SK-N-SH (cell line): ENCODE measurements at regions not wholly inside any gene's neighbourhood (a gene's known extent, or its start where the extent isn't known, plus 50 kb on each side); places are given as distances from the start of the nearest gene placed in this dataset.

Source experiments
- CTCF ChIA-PET: fragments of 300-600, 350-600 bp; formaldehyde crosslinking; extraction: SDS; loops from one replicate; lab custom pipeline; 2021; lab: Yijun Ruan, JAX
- POLR2A ChIA-PET: fragments of 350-600 bp; sonication (Branson Sonifier 250); formaldehyde crosslinking; extraction: SDS; loops from one replicate; lab custom pipeline; 2020; ENCODE audit warnings: antibody characterized with exemption, inconsistent platforms; lab: Yijun Ruan, JAX
- DNase-seq: peaks from one replicate; pipeline ENCODE4 v3.0.0; 2012
- H2AFZ ChIP-seq: fragments of 200-600 bp; sonication (generic); 2 replicates; pipeline ENCODE4 v1.8.1; 2016; ENCODE audit warnings: antibody characterized with exemption, mild to moderate bottlenecking, low read depth
- H3F3A ChIP-seq: fragments of 200-600 bp; sonication (generic); replicated peaks from 2 replicates; pipeline ENCODE3; 2016; ENCODE audit warnings: antibody characterized with exemption, mild to moderate bottlenecking; ENCODE audit not compliant: insufficient read depth
- H3K27ac ChIP-seq, 2 experiments: fragments of 200-500 bp in 1 of 2; fragments of 200-600 bp in 1 of 2; sonication (Bioruptor generic) in 1 of 2; sonication (generic), shearing (Covaris generic) in 1 of 2; 2 replicates each; pipeline versions ENCODE4 v1.5.1 to v1.6.1; 2014 to 2016; ENCODE audit warnings: low read depth in 2 of 2, inconsistent platforms in 1 of 2, low read length in 1 of 2, mild to moderate bottlenecking in 1 of 2, mixed read lengths in 1 of 2
- H3K27me3 ChIP-seq: fragments of 200-600 bp; sonication (generic), shearing (Covaris generic); 2 replicates; pipeline ENCODE4 v1.6.1; 2016; ENCODE audit warnings: mixed run types; ENCODE audit not compliant: insufficient read depth
- H3K36me3 ChIP-seq, 2 experiments: fragments of 200-500 bp in 1 of 2; fragments of 200-600 bp in 1 of 2; sonication (Bioruptor generic) in 1 of 2; sonication (generic) in 1 of 2; replicated peaks in 1 of 2; 2 replicates each; pipeline versions ENCODE3 to v1.5.1; 2014 to 2016; ENCODE audit warnings: low read length in 1 of 2, mild to moderate bottlenecking in 1 of 2; ENCODE audit not compliant: insufficient read depth in 2 of 2, control insufficient read depth in 1 of 2
- H3K4me1 ChIP-seq, 2 experiments: fragments of 200-500 bp in 1 of 2; fragments of 200-600 bp in 1 of 2; sonication (Bioruptor generic) in 1 of 2; sonication (generic), shearing (Covaris generic) in 1 of 2; 2 replicates each; pipeline versions ENCODE4 v1.5.1 to v1.6.1; 2014 to 2016; ENCODE audit warnings: low read depth in 1 of 2, low read length in 1 of 2, mixed run types in 1 of 2; ENCODE audit not compliant: insufficient read depth in 2 of 2, control insufficient read depth in 1 of 2
- H3K4me2 ChIP-seq: fragments of 200-600 bp; sonication (generic), shearing (Covaris generic); 2 replicates; pipeline ENCODE4 v1.6.1; 2017; ENCODE audit warnings: mixed run types
- H3K4me3 ChIP-seq, 2 experiments: fragments of 200-500 bp in 1 of 2; fragments of 200-600 bp in 1 of 2; sonication (Bioruptor generic) in 1 of 2; sonication (generic), shearing (Covaris generic) in 1 of 2; 2 replicates each; pipeline versions ENCODE4 v1.5.1 to v1.8.1; 2014 to 2016; ENCODE audit warnings: low read depth in 2 of 2, inconsistent platforms in 1 of 2, low read length in 1 of 2, mild to moderate bottlenecking in 1 of 2, mixed read lengths in 1 of 2, moderate library complexity in 1 of 2
- H3K79me2 ChIP-seq: fragments of 200-600 bp; sonication (generic); 2 replicates; pipeline ENCODE4 v1.8.1; 2017; ENCODE audit warnings: mild to moderate bottlenecking; ENCODE audit not compliant: insufficient read depth
- H3K9ac ChIP-seq: fragments of 200-600 bp; sonication (generic); 2 replicates; pipeline ENCODE4 v1.6.1; 2017; ENCODE audit warnings: mixed run types
- H3K9me2 ChIP-seq: fragments of 200-600 bp; sonication (generic); 2 replicates; pipeline ENCODE4 v1.6.1; 2017; ENCODE audit warnings: mixed run types
- H3K9me3 ChIP-seq: fragments of 200-600 bp; sonication (generic); 2 replicates; pipeline ENCODE4 v1.6.1; 2017; ENCODE audit warnings: mixed run types, mild to moderate bottlenecking, moderate library complexity
- H4K20me1 ChIP-seq: fragments of 200-600 bp; sonication (generic); 2 replicates; pipeline ENCODE4 v1.6.1; 2017; ENCODE audit warnings: mild to moderate bottlenecking, mixed run types; ENCODE audit not compliant: insufficient read depth
- ELF1 ChIP-seq: IDR thresholded peaks from 2 replicates; pipeline ENCODE4 v1.4.0; 2012
- EP300 ChIP-seq, 2 experiments: IDR thresholded peaks; 2 replicates each; pipeline versions ENCODE4 v1.4.0 to v1.6.1; 2012; ENCODE audit warnings: borderline replicate concordance in 1 of 2, low read depth in 1 of 2, low read length in 1 of 2
- FOXM1 ChIP-seq: IDR thresholded peaks from 2 replicates; pipeline ENCODE4 v1.4.0; 2012; ENCODE audit warnings: low read depth, mild to moderate bottlenecking
- IRF3 ChIP-seq: fragments of 150-350 bp; IDR thresholded peaks from 2 replicates; pipeline ENCODE4 v1.6.1; 2016; ENCODE audit warnings: mild to moderate bottlenecking, low read depth, low read length
- MEF2A ChIP-seq: IDR thresholded peaks from 2 replicates; pipeline ENCODE4 v1.4.0; 2012; ENCODE audit warnings: low read depth, borderline replicate concordance
- MXI1 ChIP-seq: IDR thresholded peaks from 2 replicates; pipeline ENCODE4 v1.6.1; 2012; ENCODE audit warnings: mild to moderate bottlenecking, low read depth, low read length, improper control_type of control experiment
- NRF1 ChIP-seq: IDR thresholded peaks from 2 replicates; pipeline ENCODE4 v1.6.1; 2012; ENCODE audit warnings: low read depth, mild to moderate bottlenecking, low read length
- PBX3 ChIP-seq: IDR thresholded peaks from 2 replicates; pipeline ENCODE4; 2012
- POLR2AphosphoS5 ChIP-seq: IDR thresholded peaks from 2 replicates; pipeline ENCODE4 v1.6.1; 2012; ENCODE audit warnings: low read depth, low read length
- RCOR1 ChIP-seq: fragments of 150-350 bp; IDR thresholded peaks from 2 replicates; pipeline ENCODE4 v1.6.1; 2017; ENCODE audit warnings: antibody characterized with exemption, low read length
- REST ChIP-seq: IDR thresholded peaks from 2 replicates; pipeline ENCODE4 v1.6.1; 2012; ENCODE audit warnings: mild to moderate bottlenecking, low read depth, low read length, moderate library complexity
- RFX5 ChIP-seq: IDR thresholded peaks from 2 replicates; pipeline ENCODE4 v1.6.1; 2012; ENCODE audit warnings: mild to moderate bottlenecking, improper control_type of control experiment, low read length
- RXRA ChIP-seq: IDR thresholded peaks from 2 replicates; pipeline ENCODE4 v1.4.0; 2012; ENCODE audit warnings: low read depth, mild to moderate bottlenecking, borderline replicate concordance
- SIN3A ChIP-seq: IDR thresholded peaks from 2 replicates; pipeline ENCODE4 v1.6.1; 2012; ENCODE audit warnings: low read depth, mild to moderate bottlenecking, low read length, moderate library complexity, borderline replicate concordance
- SMC3 ChIP-seq: IDR thresholded peaks from 2 replicates; pipeline ENCODE4 v1.6.1; 2012; ENCODE audit warnings: low read depth, low read length, improper control_type of control experiment
- TAF1 ChIP-seq: IDR thresholded peaks from 2 replicates; pipeline ENCODE4 v1.6.1; 2012; ENCODE audit warnings: low read depth, mild to moderate bottlenecking, low read length, moderate library complexity, borderline replicate concordance
- USF2 ChIP-seq: fragments of 150-350 bp; IDR thresholded peaks from 2 replicates; pipeline ENCODE4 v1.6.1; 2017; ENCODE audit warnings: antibody characterized with exemption, low read length, low read depth, borderline replicate concordance
- YY1 ChIP-seq: IDR thresholded peaks from 2 replicates; pipeline ENCODE4 v1.4.0; 2012; ENCODE audit warnings: low read depth, mild to moderate bottlenecking
- WGBS: methylation state at CpG from one replicate; pipeline ENCODE4 v1.1.6; 2017; ENCODE audit warnings: low lambda C conversion rate; 5-methylcytosine and 5-hydroxymethylcytosine counted together

GRCh38 chr2:121002597-121002996 lies 266.9 kb downstream of the GLI2 start:
- CTCF ChIA-PET = no interaction called here
- Histone ChIP-seq H2AFZ (no peak overlapping the region), H3K27me3 (no peaks in the 10 kb centered on the region), H3K9me2 (no peaks in the 10 kb centered on the region), H3K4me2 (no peak overlapping the region), H3K27ac (no peak overlapping the region), H3K36me3 (no peaks in the 10 kb centered on the region), H4K20me1 (no peaks in the 10 kb centered on the region), H3K9ac (no peak overlapping the region), H3K4me3 (no peak overlapping the region), H3F3A (no peaks in the 10 kb centered on the region), H3K9me3 (no peaks in the 10 kb centered on the region), H3K79me2 (no peaks in the 10 kb centered on the region), H3K4me1 (no peaks in the 10 kb centered on the region)
- no CpG with 5 or more reads among the region's 1 CpG for WGBS
- POLR2A ChIA-PET = no interaction called here
- no peak for TF ChIP-seq RFX5
- TF ChIP-seq SMC3 = no peak
- no peak for TF ChIP-seq MEF2A
- no peak for TF ChIP-seq YY1
- TF ChIP-seq RXRA = no peak
- TF ChIP-seq EP300 (IDR thresholded peaks at IDR 0.05; ENCODE audit: borderline replicate concordance in 1 of 2, low read depth in 1 of 2, low read length in 1 of 2) = no peak
- TF ChIP-seq TAF1 = no peak
- TF ChIP-seq REST = no peak
- no peak for TF ChIP-seq RCOR1
- no peak for TF ChIP-seq POLR2AphosphoS5
- no peak for DNase-seq

GRCh38 chr2:121003391-121003790 lies 267.7 kb downstream of the GLI2 start:
- H3K27me3 ChIP-seq = no peaks in the 10 kb centered on the region
- no peak for DNase-seq
- no peak overlapping the region for H3K27ac ChIP-seq
- no peaks in the 10 kb centered on the region for H4K20me1 ChIP-seq
- no peaks in the 10 kb centered on the region for H3K9me2 ChIP-seq
- no peak overlapping the region for H3K4me3 ChIP-seq
- H3K79me2 ChIP-seq = no peaks in the 10 kb centered on the region
- CTCF ChIA-PET = no interaction called here
- H3K36me3 ChIP-seq = no peaks in the 10 kb centered on the region
- H2AFZ ChIP-seq = no peak overlapping the region
- no peaks in the 10 kb centered on the region for H3K4me1 ChIP-seq
- no peaks in the 10 kb centered on the region for H3K9me3 ChIP-seq
- no peak overlapping the region for H3K9ac ChIP-seq
- POLR2A ChIA-PET = no interaction called here
- 50% methylated on average over 5 of the region's 5 CpGs for WGBS
- no peak overlapping the region for H3K4me2 ChIP-seq
- H3F3A ChIP-seq = no peaks in the 10 kb centered on the region
- TF ChIP-seq RFX5 (no peak), FOXM1 (no peak), PBX3 (no peak), USF2 (no peak), POLR2AphosphoS5 (no peak), ELF1 (no peak), MXI1 (no peak), SIN3A (no peak), NRF1 (no peak), REST (no peak), RXRA (no peak), IRF3 (no peak), TAF1 (no peak)
